ACC112 (cell line): ENCODE measurements at regions not wholly inside any gene's neighbourhood (a gene's known extent, or its start where the extent isn't known, plus 50 kb on each side); places are given as distances from the start of the nearest gene placed in this dataset.
"Not testable (repeated sequence)": the region's sequence is repeated elsewhere in the genome, so short reads cannot be mapped to it uniquely, and the experiment has no call there.

ENCODE experiments used
- H2AFZ ChIP-seq: fragments of 200-600 bp; sonication (generic); one replicate; pipeline ENCODE4 v1.6.0; 2017; ENCODE audit warnings: antibody characterized with exemption, low read length; ENCODE audit not compliant: unreplicated experiment
- H3K27ac ChIP-seq: fragments of 200-600 bp; sonication (generic); 2 replicates; pipeline ENCODE4 v1.5.1; 2014; ENCODE audit warnings: low read depth, mild to moderate bottlenecking, antibody characterized with exemption, low read length, moderate library complexity
- H3K27me3 ChIP-seq: fragments of 200-600 bp; sonication (generic); 2 replicates; pipeline ENCODE4 v1.6.1; 2014; ENCODE audit warnings: mild to moderate bottlenecking, antibody characterized with exemption, low read length, moderate library complexity, mixed read lengths; ENCODE audit not compliant: insufficient read depth
- H3K36me3 ChIP-seq: fragments of 200-600 bp; sonication (generic); 2 replicates; pipeline ENCODE4 v1.6.1; 2016; ENCODE audit warnings: mild to moderate bottlenecking, antibody characterized with exemption, low read length, moderate library complexity, mixed read lengths; ENCODE audit not compliant: insufficient read depth
- H3K4me1 ChIP-seq: fragments of 200-600 bp; sonication (generic); one replicate; pipeline ENCODE4 v1.6.1; 2016; ENCODE audit warnings: low read length, mixed read lengths; ENCODE audit not compliant: insufficient read depth, unreplicated experiment, control insufficient read depth
- H3K4me3 ChIP-seq: fragments of 200-600 bp; sonication (generic); 2 replicates; pipeline ENCODE4 v1.5.1; 2014; ENCODE audit warnings: mild to moderate bottlenecking, low read depth, low read length
- H3K79me2 ChIP-seq: fragments of 200-600 bp; sonication (generic); one replicate; pipeline ENCODE4 v1.6.0; 2016; ENCODE audit warnings: low read length; ENCODE audit not compliant: control insufficient read depth, unreplicated experiment, insufficient read depth

GRCh38 chr10:126738001-126738400, 67.5 kb upstream of the C10orf90 start:
- H3K27ac ChIP-seq: no peak overlapping the region
- peaks cover 39% of the 10 kb centered on the region for H3K27me3 ChIP-seq
- H3K4me1 ChIP-seq: no peaks in the 10 kb centered on the region
- no peaks in the 10 kb centered on the region for H3K79me2 ChIP-seq
- H3K36me3 ChIP-seq: no peaks in the 10 kb centered on the region
- no peak overlapping the region for H3K4me3 ChIP-seq
- no peak overlapping the region for H2AFZ ChIP-seq

DNA sequence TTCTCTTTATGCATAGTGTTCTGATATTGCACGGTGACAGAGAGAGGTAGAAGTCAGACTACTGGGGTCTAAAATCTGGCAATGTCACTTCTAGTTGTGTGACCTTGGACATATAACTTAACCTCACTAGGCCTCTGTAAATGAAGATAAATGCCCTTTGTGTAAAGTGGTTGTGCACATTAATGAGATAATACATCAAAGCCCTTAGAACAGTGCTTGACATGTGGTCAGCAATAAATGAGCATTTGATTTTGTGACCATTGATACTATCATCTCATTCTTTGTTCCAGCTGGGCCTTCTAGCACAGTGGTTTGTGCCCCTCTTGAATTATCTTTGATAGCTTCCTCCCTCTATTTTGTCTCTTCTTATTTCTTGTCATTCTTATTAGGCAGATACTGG, 74.1 kb upstream of the C10orf90 start:
- Histone ChIP-seq H3K4me1 (no peaks in the 10 kb centered on the region), H3K27ac (no peak overlapping the region), H2AFZ (no peak overlapping the region), H3K79me2 (no peaks in the 10 kb centered on the region), H3K4me3 (no peak overlapping the region), H3K36me3 (no peaks in the 10 kb centered on the region), H3K27me3 (peaks cover 23% of the 10 kb centered on the region)

DNA sequence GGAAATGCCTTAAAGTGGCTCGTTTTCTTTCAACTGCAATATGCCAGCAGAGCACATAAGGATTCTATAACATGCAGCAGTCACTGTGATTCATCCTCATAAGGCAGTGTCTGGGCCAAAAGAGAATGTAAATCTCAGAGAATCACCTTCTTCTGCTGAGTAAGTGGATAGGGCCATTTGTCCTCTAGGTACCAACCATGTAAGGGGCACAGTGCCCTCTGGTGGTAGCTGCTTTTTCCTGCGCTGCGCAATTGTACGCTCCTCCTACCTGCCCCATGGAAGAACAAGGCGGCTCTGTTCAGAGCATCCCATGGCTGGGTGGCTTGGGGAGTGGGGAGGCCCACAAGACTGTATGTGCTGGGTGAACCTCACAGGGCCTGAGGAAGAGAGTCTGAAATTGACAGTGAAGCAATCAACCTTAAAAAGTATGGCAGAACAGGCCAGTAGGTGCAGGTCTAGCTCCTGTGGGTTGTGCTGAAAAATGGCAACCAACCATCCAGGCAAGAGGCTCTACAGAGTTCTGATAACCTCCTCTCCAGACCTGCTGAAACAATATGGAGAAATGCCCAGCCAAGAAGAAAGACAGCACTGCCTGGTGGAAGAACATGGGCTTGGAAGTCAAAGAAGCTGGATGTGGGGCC, 78.6 kb upstream of the C10orf90 start:
- no peaks in the 10 kb centered on the region for H3K36me3 ChIP-seq
- H3K4me1 ChIP-seq: no peaks in the 10 kb centered on the region
- H3K27me3 ChIP-seq: 0 out of 2 replicates have a peak, but pooled peaks cover 3% of the 10 kb centered on the region
- no peak overlapping the region for H2AFZ ChIP-seq
- no peak overlapping the region for H3K27ac ChIP-seq
- H3K4me3 ChIP-seq: no peak overlapping the region
- H3K79me2 ChIP-seq: no peaks in the 10 kb centered on the region

GRCh38 chr10:126754966-126755365, 84.5 kb upstream of the C10orf90 start:
- Histone ChIP-seq H3K79me2 (no peaks in the 10 kb centered on the region), H3K4me1 (no peaks in the 10 kb centered on the region), H3K36me3 (no peaks in the 10 kb centered on the region), H3K4me3 (no peak overlapping the region), H3K27ac (no peak overlapping the region), H2AFZ (no peak overlapping the region), H3K27me3 (0 out of 2 replicates have a peak, but pooled peaks cover 3% of the 10 kb centered on the region)

GRCh38 chr10:126758867-126759266, 88.4 kb upstream of the C10orf90 start:
- no peaks in the 10 kb centered on the region for H3K79me2 ChIP-seq
- H3K36me3 ChIP-seq: no peaks in the 10 kb centered on the region
- H3K4me3 ChIP-seq: no peak overlapping the region
- no peak overlapping the region for H3K27ac ChIP-seq
- no peaks in the 10 kb centered on the region for H3K4me1 ChIP-seq
- no peak overlapping the region for H2AFZ ChIP-seq
- no peaks in the 10 kb centered on the region for H3K27me3 ChIP-seq

GRCh38 chr10:126759531-126759930, 89.0 kb upstream of the C10orf90 start:
- no peaks in the 10 kb centered on the region for H3K27me3 ChIP-seq
- no peaks in the 10 kb centered on the region for H3K79me2 ChIP-seq
- no peaks in the 10 kb centered on the region for H3K36me3 ChIP-seq
- no peak overlapping the region for H3K27ac ChIP-seq
- no peak overlapping the region for H2AFZ ChIP-seq
- no peak overlapping the region for H3K4me3 ChIP-seq
- no peaks in the 10 kb centered on the region for H3K4me1 ChIP-seq

GRCh38 chr10:126766646-126767045, 96.2 kb upstream of the C10orf90 start:
- H3K27ac ChIP-seq, H3K4me1 ChIP-seq, H3K36me3 ChIP-seq, H3K4me3 ChIP-seq, H3K27me3 ChIP-seq, H3K79me2 ChIP-seq, H2AFZ ChIP-seq: not testable (repeated sequence)

GRCh38 chr10:126770809-126771208, 100.3 kb upstream of the C10orf90 start:
- Histone ChIP-seq H2AFZ (no peak overlapping the region), H3K79me2 (no peaks in the 10 kb centered on the region)

DNA sequence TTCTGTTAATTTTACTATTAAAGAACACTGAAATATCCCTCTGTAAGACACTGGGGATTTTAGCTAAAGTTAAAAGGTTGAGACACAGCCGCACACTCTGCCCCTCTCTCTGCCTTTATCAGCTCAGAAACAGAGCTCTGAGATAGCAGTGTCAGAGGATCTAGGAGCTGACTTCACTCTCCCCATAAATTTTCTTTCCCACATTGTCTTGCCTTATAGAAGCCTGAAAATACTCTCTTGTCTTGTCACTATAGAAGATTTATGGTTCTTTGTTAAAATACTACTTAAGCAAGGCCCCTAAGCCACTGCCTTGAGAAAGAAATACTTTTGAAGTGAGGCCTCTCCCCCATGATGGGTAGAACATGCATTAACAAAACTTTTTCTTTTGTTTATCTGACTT, 105.7 kb upstream of the C10orf90 start:
- Histone ChIP-seq H3K27me3 (0 out of 2 replicates have a peak, but pooled peaks cover 7% of the 10 kb centered on the region), H2AFZ (no peak overlapping the region), H3K79me2 (no peaks in the 10 kb centered on the region), H3K36me3 (no peaks in the 10 kb centered on the region), H3K27ac (no peak overlapping the region), H3K4me1 (no peaks in the 10 kb centered on the region), H3K4me3 (no peak overlapping the region)

More at GRCh38 chr10:126770809-126771208, 100.3 kb upstream of the C10orf90 start:
- Histone ChIP-seq H3K27ac (no peak overlapping the region), H3K27me3 (no peaks in the 10 kb centered on the region; the same call in 1 of the 2 replicates), H3K36me3 (no peaks in the 10 kb centered on the region), H3K4me3 (no peak overlapping the region), H3K4me1 (no peaks in the 10 kb centered on the region)

GRCh38 chr10:126777714-126778113, 107.2 kb upstream of the C10orf90 start:
- Histone ChIP-seq H3K27ac (no peak overlapping the region), H3K36me3 (no peaks in the 10 kb centered on the region), H2AFZ (no peak overlapping the region), H3K4me3 (no peak overlapping the region), H3K79me2 (no peaks in the 10 kb centered on the region), H3K27me3 (0 out of 2 replicates have a peak, but pooled peaks cover 13% of the 10 kb centered on the region), H3K4me1 (no peaks in the 10 kb centered on the region)

GRCh38 chr10:126781450-126782216, 111.1 kb upstream of the C10orf90 start:
- H3K4me1 ChIP-seq: no peaks in the 10 kb centered on the region
- no peaks in the 10 kb centered on the region for H3K36me3 ChIP-seq
- H3K4me3 ChIP-seq: no peak overlapping the region
- no peak overlapping the region for H3K27ac ChIP-seq
- no peak overlapping the region for H2AFZ ChIP-seq
- no peaks in the 10 kb centered on the region for H3K79me2 ChIP-seq
- H3K27me3 ChIP-seq: peaks cover 26% of the 10 kb centered on the region
